ENCODE measurements at regions not wholly inside any gene's neighbourhood (a gene's known extent, or its start where the extent isn't known, plus 50 kb on each side); places are given as distances from the start of the nearest gene placed in this dataset.

DNA sequence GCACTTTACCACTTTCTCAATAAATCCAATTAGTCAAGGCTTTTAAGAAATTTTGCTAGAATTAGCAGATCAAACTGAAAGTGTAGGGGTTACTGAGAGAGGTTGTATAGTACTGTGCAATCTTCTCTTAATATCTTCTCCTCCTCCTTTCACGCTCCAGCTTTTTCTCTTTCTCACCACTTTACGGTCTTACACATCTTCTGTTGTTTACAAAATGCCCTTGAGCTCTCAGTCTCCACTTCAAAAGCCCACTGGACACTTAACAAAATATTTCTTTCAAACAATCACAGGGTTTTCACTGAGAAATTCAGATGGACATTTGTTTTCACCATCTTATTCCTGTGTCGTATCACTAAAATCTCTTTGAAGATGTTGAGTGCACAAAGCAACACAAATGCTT is 678.2 kb downstream of the ADGRL2 start:
- TF ChIP-seq, protein P1, sequence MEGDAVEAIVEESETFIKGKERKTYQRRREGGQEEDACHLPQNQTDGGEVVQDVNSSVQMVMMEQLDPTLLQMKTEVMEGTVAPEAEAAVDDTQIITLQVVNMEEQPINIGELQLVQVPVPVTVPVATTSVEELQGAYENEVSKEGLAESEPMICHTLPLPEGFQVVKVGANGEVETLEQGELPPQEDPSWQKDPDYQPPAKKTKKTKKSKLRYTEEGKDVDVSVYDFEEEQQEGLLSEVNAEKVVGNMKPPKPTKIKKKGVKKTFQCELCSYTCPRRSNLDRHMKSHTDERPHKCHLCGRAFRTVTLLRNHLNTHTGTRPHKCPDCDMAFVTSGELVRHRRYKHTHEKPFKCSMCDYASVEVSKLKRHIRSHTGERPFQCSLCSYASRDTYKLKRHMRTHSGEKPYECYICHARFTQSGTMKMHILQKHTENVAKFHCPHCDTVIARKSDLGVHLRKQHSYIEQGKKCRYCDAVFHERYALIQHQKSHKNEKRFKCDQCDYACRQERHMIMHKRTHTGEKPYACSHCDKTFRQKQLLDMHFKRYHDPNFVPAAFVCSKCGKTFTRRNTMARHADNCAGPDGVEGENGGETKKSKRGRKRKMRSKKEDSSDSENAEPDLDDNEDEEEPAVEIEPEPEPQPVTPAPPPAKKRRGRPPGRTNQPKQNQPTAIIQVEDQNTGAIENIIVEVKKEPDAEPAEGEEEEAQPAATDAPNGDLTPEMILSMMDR (IDR thresholded peaks at IDR 0.05 in 4 of 5, conservative IDR thresholded peaks at IDR 0.05 in 1 of 5) = no peak
- TF ChIP-seq POLR2A (IDR thresholded peaks at IDR 0.05) = no peak

Data from gastrocnemius medialis (tissue), 4 donors.